CD14-positive monocyte (primary cell): ENCODE measurements at regions not wholly inside any gene's neighbourhood (a gene's known extent, or its start where the extent isn't known, plus 50 kb on each side); places are given as distances from the start of the nearest gene placed in this dataset.

Experiments
- DNase-seq, 3 donors: peaks; one replicate each; pipeline ENCODE4 v3.0.0-alpha.2; 2011 to 2022
- H2AFZ ChIP-seq: 2 replicates; pipeline ENCODE4 v1.6.0; 2012; ENCODE audit warnings: mild to moderate bottlenecking, low read depth, low read length, inconsistent platforms; ENCODE audit not compliant: insufficient read depth, poor library complexity, severe bottlenecking
- H3K27ac ChIP-seq, 2 donors: 1 replicate in 1 of 2; 2 replicates in 1 of 2; pipeline ENCODE4 v1.5.1; 2012 to 2013; ENCODE audit warnings: low read length in 2 of 2, control low read depth in 1 of 2, inconsistent platforms in 1 of 2, low read depth in 1 of 2, mild to moderate bottlenecking in 1 of 2
- H3K27me3 ChIP-seq, 2 donors: one replicate each; pipeline versions ENCODE4 v1.6.0 to v1.6.1; 2011 to 2013; ENCODE audit warnings: low read length in 2 of 2; ENCODE audit not compliant: control insufficient read depth in 2 of 2, insufficient read depth in 2 of 2
- H3K36me3 ChIP-seq, 2 donors: replicated peaks in 1 of 2; 1 replicate in 1 of 2; 2 replicates in 1 of 2; pipeline versions ENCODE4 v1.5.1 to v1.6.1; 2012 to 2013; ENCODE audit warnings: low read length in 2 of 2, control low read depth in 1 of 2, inconsistent platforms in 1 of 2, mild to moderate bottlenecking in 1 of 2; ENCODE audit not compliant: insufficient read depth in 2 of 2, control insufficient read depth in 1 of 2
- H3K4me1 ChIP-seq, 2 donors: 1 replicate in 1 of 2; 2 replicates in 1 of 2; pipeline versions ENCODE4 v1.5.1 to v1.6.1; 2012 to 2013; ENCODE audit warnings: low read length in 2 of 2, control low read depth in 1 of 2, inconsistent platforms in 1 of 2, mild to moderate bottlenecking in 1 of 2, moderate library complexity in 1 of 2; ENCODE audit not compliant: insufficient read depth in 2 of 2, control insufficient read depth in 1 of 2
- H3K4me2 ChIP-seq: replicated peaks from 2 replicates; pipeline ENCODE3; 2012; ENCODE audit warnings: low read length, moderate library complexity, mild to moderate bottlenecking; ENCODE audit not compliant: poor library complexity, severe bottlenecking; ENCODE audit errors: extremely low read depth
- H3K4me3 ChIP-seq, 3 experiments: fragments of 200-600 bp in 1 of 3; sonication (generic) in 1 of 3; replicated peaks in 1 of 3; 1 replicate in 2 of 3; 2 replicates in 1 of 3; pipeline ENCODE4 v1.5.1; 2011 to 2013; ENCODE audit warnings: low read length in 3 of 3, mild to moderate bottlenecking in 3 of 3, control low read depth in 2 of 3, low read depth in 2 of 3, inconsistent platforms in 1 of 3, moderate library complexity in 1 of 3
- H3K79me2 ChIP-seq: 2 replicates; pipeline ENCODE4 v1.6.0; 2012; ENCODE audit warnings: mild to moderate bottlenecking, control low read depth, inconsistent platforms, low read length, moderate library complexity; ENCODE audit not compliant: insufficient read depth
- H3K9ac ChIP-seq: 2 replicates; pipeline ENCODE4 v1.6.0; 2017; ENCODE audit warnings: low read length, mild to moderate bottlenecking; ENCODE audit not compliant: insufficient read depth, poor library complexity, severe bottlenecking
- H3K9me3 ChIP-seq, 2 donors: replicated peaks in 1 of 2; 1 replicate in 1 of 2; 2 replicates in 1 of 2; pipeline versions ENCODE4 v1.5.1 to v1.6.1; 2012 to 2013; ENCODE audit warnings: low read length in 2 of 2, control low read depth in 1 of 2; ENCODE audit not compliant: control insufficient read depth in 1 of 2, insufficient read depth in 1 of 2
- H4K20me1 ChIP-seq: 2 replicates; pipeline ENCODE4 v1.6.0; 2012; ENCODE audit warnings: mild to moderate bottlenecking, low read length, control low read depth, moderate library complexity; ENCODE audit not compliant: insufficient read depth
- H3K27ac Mint-ChIP-seq, 7 donors: one replicate each; pipeline ENCODE4 v1.8.0; 2020; ENCODE audit warnings: mild to moderate bottlenecking in 7 of 7, mixed read lengths in 7 of 7, moderate library complexity in 6 of 7, inconsistent platforms in 2 of 7
- H3K27me3 Mint-ChIP-seq, 3 donors: one replicate each; pipeline ENCODE4 v1.8.0; 2021 to 2022; ENCODE audit warnings: low read depth in 3 of 3, mild to moderate bottlenecking in 3 of 3, mixed read lengths in 3 of 3, moderate library complexity in 3 of 3, inconsistent platforms in 1 of 3
- H3K36me3 Mint-ChIP-seq, 2 donors: one replicate each; pipeline ENCODE4 v1.8.0; 2020; ENCODE audit warnings: mixed read lengths in 2 of 2, inconsistent platforms in 1 of 2, mild to moderate bottlenecking in 1 of 2
- H3K4me1 Mint-ChIP-seq: one replicate; pipeline ENCODE4 v1.8.0; 2020; ENCODE audit warnings: mild to moderate bottlenecking, mixed read lengths
- H3K4me3 Mint-ChIP-seq, 2 donors: one replicate each; pipeline ENCODE4 v1.8.0; 2020; ENCODE audit warnings: mild to moderate bottlenecking in 2 of 2, mixed read lengths in 2 of 2, moderate library complexity in 1 of 2
- H3K9me3 Mint-ChIP-seq, 7 donors: one replicate each; pipeline ENCODE4 v1.8.0; 2020 to 2022; ENCODE audit warnings: mixed read lengths in 7 of 7, mild to moderate bottlenecking in 6 of 7, moderate library complexity in 6 of 7, inconsistent platforms in 2 of 7
- WGBS: methylation state at CpG from one replicate; pipeline ENCODE4 v1.1.5; 2013; ENCODE audit warnings: missing lambda C conversion rate; ENCODE audit not compliant: insufficient coverage; 5-methylcytosine and 5-hydroxymethylcytosine counted together
- intact Hi-C, 2 donors: fragments of 100-400 bp; cut with micrococcal nuclease; formaldehyde crosslinking; loops; one replicate each; pipeline versions ENCODE4 v1.15.0 to v1.15.1; 2023
- TF ChIP-seq, protein P1 (sequence below): fragments of 200-600 bp; IDR thresholded peaks from one replicate; pipeline ENCODE4 v1.8.0; 2022; ENCODE audit warnings: antibody characterized with exemption, mild to moderate bottlenecking

DNA sequence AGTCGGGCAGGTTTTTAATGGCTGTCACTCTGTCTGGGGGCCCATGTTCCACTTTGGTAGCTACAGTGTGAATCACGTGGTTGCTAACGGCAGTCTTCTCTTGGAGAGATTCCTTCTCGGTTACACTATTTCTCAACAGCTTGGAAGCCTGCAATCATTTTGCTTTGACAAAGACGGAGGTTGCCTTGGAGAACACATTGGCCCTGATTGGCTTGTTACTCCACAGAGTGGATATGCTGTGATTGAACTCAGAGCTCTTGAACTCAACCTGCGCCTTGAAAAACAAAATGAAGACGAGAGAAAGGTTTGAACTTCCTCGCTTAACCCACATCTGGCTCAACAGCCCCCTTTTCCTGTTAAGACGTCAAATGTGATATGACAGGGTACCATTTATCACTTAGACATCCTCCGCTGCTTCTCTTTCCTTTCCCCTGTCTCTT lies 218.9 kb downstream of the MAF start:
- Histone ChIP-seq H3K9me3 (no peaks in the 10 kb centered on the region), H3K27ac (peak overlapping the region; percentile 15 to 76), H3K4me3 (peak overlapping the region; percentile 8 to 69 (median 39)), H3K4me1 (peaks cover 16 to 19% of the 10 kb centered on the region in 2 donors), H2AFZ (peak overlapping the region; percentile 76), H3K9ac (peak overlapping the region; percentile 40), H3K4me2 (peak overlapping the region; percentile 79), H3K27me3 (no peaks in the 10 kb centered on the region), H3K79me2 (no peaks in the 10 kb centered on the region), H4K20me1 (no peaks in the 10 kb centered on the region), H3K36me3 (no peaks in the 10 kb centered on the region)
- H3K9me3 Mint-ChIP-seq: peaks cover 0 to 8% (median 3%) of the 10 kb centered on the region in 7 donors
- H3K4me1 Mint-ChIP-seq: peaks cover 25% of the 10 kb centered on the region
- H3K36me3 Mint-ChIP-seq: no peaks in the 10 kb centered on the region
- intact Hi-C loops: no loop called here
- H3K27ac Mint-ChIP-seq: peak overlapping the region in 6 of 7 donors; percentile 44 to 90 (median 82)
- TF ChIP-seq, protein P1, sequence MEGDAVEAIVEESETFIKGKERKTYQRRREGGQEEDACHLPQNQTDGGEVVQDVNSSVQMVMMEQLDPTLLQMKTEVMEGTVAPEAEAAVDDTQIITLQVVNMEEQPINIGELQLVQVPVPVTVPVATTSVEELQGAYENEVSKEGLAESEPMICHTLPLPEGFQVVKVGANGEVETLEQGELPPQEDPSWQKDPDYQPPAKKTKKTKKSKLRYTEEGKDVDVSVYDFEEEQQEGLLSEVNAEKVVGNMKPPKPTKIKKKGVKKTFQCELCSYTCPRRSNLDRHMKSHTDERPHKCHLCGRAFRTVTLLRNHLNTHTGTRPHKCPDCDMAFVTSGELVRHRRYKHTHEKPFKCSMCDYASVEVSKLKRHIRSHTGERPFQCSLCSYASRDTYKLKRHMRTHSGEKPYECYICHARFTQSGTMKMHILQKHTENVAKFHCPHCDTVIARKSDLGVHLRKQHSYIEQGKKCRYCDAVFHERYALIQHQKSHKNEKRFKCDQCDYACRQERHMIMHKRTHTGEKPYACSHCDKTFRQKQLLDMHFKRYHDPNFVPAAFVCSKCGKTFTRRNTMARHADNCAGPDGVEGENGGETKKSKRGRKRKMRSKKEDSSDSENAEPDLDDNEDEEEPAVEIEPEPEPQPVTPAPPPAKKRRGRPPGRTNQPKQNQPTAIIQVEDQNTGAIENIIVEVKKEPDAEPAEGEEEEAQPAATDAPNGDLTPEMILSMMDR: no peak
- WGBS: 0% methylated on average over 8 of the region's 10 CpGs
- peak overlapping the region; percentile 75 to 85 for H3K4me3 Mint-ChIP-seq
- DNase-seq: peak; percentile 29 to 49 (median 42)
- H3K27me3 Mint-ChIP-seq: peaks cover 0 to 8% (median 2%) of the 10 kb centered on the region in 3 donors

DNA sequence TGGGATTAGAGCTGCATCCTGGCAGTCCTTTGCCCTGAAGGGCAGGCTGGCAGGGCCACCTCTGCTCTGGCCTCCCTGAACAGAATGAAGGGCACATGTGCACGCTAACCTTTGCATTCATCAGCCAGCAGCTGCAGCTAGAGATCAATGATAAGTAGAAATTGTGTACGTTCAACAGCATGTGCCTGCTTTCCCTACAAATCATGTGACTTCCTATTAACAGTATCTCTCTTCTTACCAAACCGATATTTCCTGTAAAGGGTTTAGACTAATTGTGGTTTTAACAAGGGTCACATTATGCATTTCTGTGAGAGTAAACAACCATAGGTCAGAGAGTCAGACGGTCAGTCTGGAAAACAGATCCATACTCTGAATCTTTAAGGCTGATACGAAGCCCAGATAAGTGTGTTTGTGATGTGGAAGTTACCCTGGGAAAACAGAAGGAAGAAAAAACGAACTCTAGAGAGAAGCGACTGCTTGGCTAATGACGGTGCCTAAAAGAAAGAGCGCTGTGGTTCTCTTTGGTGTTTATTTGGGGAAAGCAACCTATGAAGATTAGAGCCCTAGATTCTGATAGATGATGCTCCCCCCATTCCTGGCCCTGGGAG lies 219.4 kb downstream of the MAF start:
- Histone ChIP-seq H3K27me3 (no peaks in the 10 kb centered on the region), H3K36me3 (no peaks in the 10 kb centered on the region), H3K4me1 (peaks cover 16 to 19% of the 10 kb centered on the region in 2 donors), H3K79me2 (no peaks in the 10 kb centered on the region), H3K27ac (peak overlapping the region; percentile 15 to 76), H3K4me3 (peak overlapping the region; percentile 8 to 69 (median 39)), H3K9me3 (no peaks in the 10 kb centered on the region), H4K20me1 (no peaks in the 10 kb centered on the region), H3K9ac (peak overlapping the region; percentile 40), H3K4me2 (peak overlapping the region; percentile 79), H2AFZ (peak overlapping the region; percentile 76)
- peak overlapping the region; percentile 75 to 85 for H3K4me3 Mint-ChIP-seq
- no peaks in the 10 kb centered on the region for H3K36me3 Mint-ChIP-seq
- peaks cover 0 to 8% (median 2%) of the 10 kb centered on the region in 3 donors for H3K27me3 Mint-ChIP-seq
- peak in 2 of 3 donors; percentile 26 to 29 for DNase-seq
- H3K9me3 Mint-ChIP-seq: peaks cover 0 to 8% (median 3%) of the 10 kb centered on the region in 7 donors
- WGBS: 11% methylated on average over 4 of the region's 9 CpGs
- H3K27ac Mint-ChIP-seq: peak overlapping the region in 6 of 7 donors; percentile 44 to 90 (median 82)
- intact Hi-C loops: no loop called here
- TF ChIP-seq, protein P1: no peak
- peaks cover 25% of the 10 kb centered on the region for H3K4me1 Mint-ChIP-seq
